ENCODE measurements at regions not wholly inside any gene's neighbourhood (a gene's known extent, or its start where the extent isn't known, plus 50 kb on each side); places are given as distances from the start of the nearest gene placed in this dataset.
"Not testable (repeated sequence)": the region's sequence is repeated elsewhere in the genome, so short reads cannot be mapped to it uniquely, and the experiment has no call there.

DNA sequence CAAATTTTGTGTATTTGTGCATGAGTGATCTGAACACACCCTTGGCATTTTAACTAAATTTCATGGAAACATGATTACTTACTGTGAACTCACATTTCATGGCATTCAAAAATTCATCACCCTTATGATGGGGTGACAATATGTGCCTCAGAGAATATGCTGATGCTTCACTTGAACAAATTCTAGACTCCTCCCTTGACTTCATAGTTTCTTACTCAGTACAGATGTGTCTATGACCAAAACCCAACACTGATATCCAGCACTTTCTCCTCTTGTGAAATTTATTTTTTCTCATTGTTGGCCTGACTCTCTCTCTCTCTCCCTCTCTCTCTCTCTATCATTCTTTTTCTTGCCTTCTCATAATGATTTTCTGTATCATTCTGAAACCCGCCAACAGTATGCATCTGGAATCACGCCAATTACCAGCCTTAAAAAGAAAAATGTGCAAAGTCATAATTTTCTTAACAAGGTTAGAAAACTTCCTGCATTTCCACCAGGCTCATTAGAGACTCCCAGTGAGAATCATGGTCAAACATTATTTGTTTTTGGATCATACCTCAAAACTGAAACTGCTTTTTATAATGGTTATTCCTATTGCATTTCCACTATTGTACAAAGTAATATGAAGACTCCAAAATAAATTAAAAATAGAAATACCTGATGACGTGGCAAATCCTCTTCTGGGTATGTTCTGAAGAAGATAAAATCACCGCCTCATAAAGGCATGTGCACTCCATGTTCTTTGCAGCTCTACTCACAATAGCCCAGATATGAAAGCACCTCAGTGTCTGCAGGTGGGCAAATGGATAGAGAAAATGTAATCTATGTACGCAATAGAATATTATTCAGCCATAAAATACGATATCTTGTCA is 722.2 kb downstream of the TMEM121 start:
- ATAC-seq, result no peak
- POLR2A ChIA-PET, result no interaction called here
- peaks cover 6% of the 10 kb centered on the region for H3K4me1 Mint-ChIP-seq (ENCODE audit: low read depth)
- H3K4me3 Mint-ChIP-seq, result no peak overlapping the region
- DNase-seq, result no peak
- no peak overlapping the region for H3K27ac Mint-ChIP-seq
- peaks cover 3% of the 10 kb centered on the region for H3K27me3 Mint-ChIP-seq
- intact Hi-C loops (cut with micrococcal nuclease), result no loop called here
- TF ChIP-seq, protein P1, sequence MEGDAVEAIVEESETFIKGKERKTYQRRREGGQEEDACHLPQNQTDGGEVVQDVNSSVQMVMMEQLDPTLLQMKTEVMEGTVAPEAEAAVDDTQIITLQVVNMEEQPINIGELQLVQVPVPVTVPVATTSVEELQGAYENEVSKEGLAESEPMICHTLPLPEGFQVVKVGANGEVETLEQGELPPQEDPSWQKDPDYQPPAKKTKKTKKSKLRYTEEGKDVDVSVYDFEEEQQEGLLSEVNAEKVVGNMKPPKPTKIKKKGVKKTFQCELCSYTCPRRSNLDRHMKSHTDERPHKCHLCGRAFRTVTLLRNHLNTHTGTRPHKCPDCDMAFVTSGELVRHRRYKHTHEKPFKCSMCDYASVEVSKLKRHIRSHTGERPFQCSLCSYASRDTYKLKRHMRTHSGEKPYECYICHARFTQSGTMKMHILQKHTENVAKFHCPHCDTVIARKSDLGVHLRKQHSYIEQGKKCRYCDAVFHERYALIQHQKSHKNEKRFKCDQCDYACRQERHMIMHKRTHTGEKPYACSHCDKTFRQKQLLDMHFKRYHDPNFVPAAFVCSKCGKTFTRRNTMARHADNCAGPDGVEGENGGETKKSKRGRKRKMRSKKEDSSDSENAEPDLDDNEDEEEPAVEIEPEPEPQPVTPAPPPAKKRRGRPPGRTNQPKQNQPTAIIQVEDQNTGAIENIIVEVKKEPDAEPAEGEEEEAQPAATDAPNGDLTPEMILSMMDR (IDR thresholded peaks at IDR 0.05), result no peak
- no peaks in the 10 kb centered on the region for H3K9me3 Mint-ChIP-seq
- no peaks in the 10 kb centered on the region for H3K36me3 Mint-ChIP-seq (ENCODE audit: low read depth)
- CTCF ChIA-PET, result interaction anchor here (1.5 kb wide), 1 partner anchor 8 kb away, joined by 9 read pairs; no protein-coding TSS in a partner anchor

DNA sequence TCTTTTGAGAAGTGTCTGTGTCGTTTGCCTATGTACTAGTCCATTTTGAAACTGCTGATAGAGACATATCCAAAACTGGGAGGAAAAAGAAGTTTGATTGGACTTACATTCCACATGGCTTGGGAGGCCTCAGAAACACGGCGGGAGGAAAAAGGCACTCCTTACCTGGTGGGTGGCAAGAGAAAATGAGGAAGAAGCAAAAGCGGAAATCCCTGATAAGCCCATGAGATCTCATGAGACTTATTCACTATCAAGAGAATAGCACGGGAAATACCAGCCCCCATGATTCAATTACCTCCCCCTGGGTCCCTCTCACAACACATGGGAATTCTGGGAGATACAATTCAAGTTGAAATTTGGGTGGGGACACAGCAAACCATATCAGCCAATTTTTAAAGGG is 727.6 kb downstream of the TMEM121 start:
- H3K9me3 Mint-ChIP-seq; H3K4me1 Mint-ChIP-seq (ENCODE audit: low read depth); intact Hi-C loops (cut with micrococcal nuclease); ATAC-seq; POLR2A ChIA-PET; H3K27me3 Mint-ChIP-seq; H3K4me3 Mint-ChIP-seq; H3K27ac Mint-ChIP-seq; DNase-seq; H3K36me3 Mint-ChIP-seq (ENCODE audit: low read depth); CTCF ChIA-PET: not testable (repeated sequence)

DNA sequence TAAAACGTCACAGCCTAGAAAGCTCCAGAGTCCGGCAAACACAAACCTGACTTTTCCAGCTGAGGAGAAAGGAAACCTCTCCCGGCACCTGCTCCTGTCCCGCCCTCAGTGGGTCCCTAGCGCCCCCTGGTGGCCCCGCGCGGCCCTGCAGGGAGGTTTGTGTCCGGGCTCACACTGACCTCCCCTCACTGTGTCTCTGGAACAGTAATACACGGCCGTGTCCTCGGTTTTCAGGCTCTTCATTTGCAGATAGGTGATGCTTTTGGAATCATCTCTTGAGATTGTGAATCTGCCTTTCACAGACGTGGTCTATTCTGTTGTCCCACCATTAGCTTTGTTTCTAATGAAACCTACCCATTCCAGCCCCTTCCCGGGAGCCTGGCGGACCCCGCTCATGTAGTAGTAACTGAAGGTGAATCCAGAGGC is 731.2 kb downstream of the TMEM121 start:
- intact Hi-C loops (cut with micrococcal nuclease); POLR2A ChIA-PET; H3K4me3 Mint-ChIP-seq; H3K4me1 Mint-ChIP-seq (ENCODE audit: low read depth); H3K36me3 Mint-ChIP-seq (ENCODE audit: low read depth); H3K27ac Mint-ChIP-seq; ATAC-seq; H3K27me3 Mint-ChIP-seq; H3K9me3 Mint-ChIP-seq: not testable (repeated sequence)
- peak; percentile 69 for DNase-seq
- CTCF ChIA-PET, result interaction anchor here (0.6 to 2.7 kb wide), 20 partner anchors 9 to 244 kb away, joined by 3 to 16 read pairs (median 5); no protein-coding TSS in a partner anchor
- TF ChIP-seq, protein P1 (IDR thresholded peaks at IDR 0.05), result peak; percentile 71

DNA sequence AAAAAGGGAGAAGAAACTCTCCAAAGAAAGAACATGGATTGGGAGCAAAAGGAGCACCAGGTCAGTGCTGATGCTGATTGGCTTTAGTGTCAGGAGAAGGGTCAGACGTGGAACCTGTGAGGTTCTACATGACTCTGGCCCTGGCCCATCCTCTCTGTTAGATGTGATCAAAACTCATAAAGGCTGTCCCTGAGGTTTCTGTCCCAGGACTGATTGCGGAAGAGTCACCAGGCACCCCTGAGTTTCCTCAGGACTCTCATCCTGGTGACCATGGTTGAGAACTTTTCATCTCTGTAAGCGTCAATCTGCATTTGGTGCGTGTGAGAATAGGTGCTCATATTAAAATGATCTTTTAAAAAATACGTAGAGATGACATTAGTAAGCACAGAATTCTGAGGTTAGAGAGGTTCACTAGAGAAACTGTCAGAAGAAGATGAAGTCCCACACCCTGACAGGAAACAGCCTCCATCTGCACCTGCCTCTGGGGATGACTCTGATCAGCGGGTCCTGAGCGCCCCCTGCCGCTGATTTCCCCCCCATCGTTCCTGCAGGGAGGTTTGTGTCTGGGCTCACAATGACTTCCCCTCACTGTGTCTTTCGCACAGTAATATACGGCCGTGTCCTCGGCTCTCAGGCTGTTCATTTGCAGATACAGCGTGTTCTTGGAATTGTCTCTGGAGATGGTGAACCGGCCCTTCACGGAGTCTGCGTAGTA is 741.8 kb downstream of the TMEM121 start:
- CTCF ChIA-PET, result interaction anchor here (0.6 to 2.5 kb wide), 5 partner anchors 11 to 59 kb away, joined by 3 to 14 read pairs (median 4); no protein-coding TSS in a partner anchor
- ATAC-seq (peak; percentile 66), DNase-seq (peak; percentile 85)
- Mint-ChIP-seq H3K27ac (no peak overlapping the region), H3K4me1 (ENCODE audit: low read depth) (peaks cover 3% of the 10 kb centered on the region), H3K27me3 (no peaks in the 10 kb centered on the region), H3K36me3 (ENCODE audit: low read depth) (no peaks in the 10 kb centered on the region), H3K9me3 (no peaks in the 10 kb centered on the region), H3K4me3 (no peak overlapping the region)
- TF ChIP-seq, protein P1 (IDR thresholded peaks at IDR 0.05), result no peak
- intact Hi-C loops (cut with micrococcal nuclease), result no loop called here
- POLR2A ChIA-PET, result no interaction called here

DNA sequence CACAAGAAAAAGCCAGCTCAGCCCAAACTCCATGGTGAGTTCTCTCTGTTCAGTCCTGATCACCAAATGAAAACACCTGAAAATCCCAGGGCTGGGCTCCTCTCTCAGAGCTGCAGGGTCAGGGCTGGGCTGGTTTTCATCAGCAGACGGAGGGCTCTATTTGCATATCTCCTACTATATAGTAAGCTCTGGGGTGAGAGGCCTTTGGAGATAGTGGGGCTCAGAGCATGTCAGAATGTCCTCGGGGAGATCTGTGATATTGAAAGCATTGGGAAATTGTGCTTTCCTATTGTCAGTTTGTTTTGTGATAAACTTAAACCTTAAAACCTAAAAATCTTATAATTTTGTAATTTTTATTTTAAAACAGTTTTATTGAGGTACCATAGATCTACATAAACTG is 742.6 kb downstream of the TMEM121 start:
- Mint-ChIP-seq H3K27ac (no peak overlapping the region), H3K9me3 (no peaks in the 10 kb centered on the region), H3K36me3 (ENCODE audit: low read depth) (no peaks in the 10 kb centered on the region), H3K4me3 (no peak overlapping the region), H3K27me3 (no peaks in the 10 kb centered on the region), H3K4me1 (ENCODE audit: low read depth) (peaks cover 3% of the 10 kb centered on the region)
- ATAC-seq (no peak), DNase-seq (no peak)
- ChIA-PET CTCF (interaction anchor here (0.6 to 1.9 kb wide), 4 partner anchors 12 to 58 kb away, joined by 3 to 5 read pairs (median 4); no protein-coding TSS in a partner anchor), POLR2A (no interaction called here)
- intact Hi-C loops (cut with micrococcal nuclease), result no loop called here
- TF ChIP-seq, protein P1 (IDR thresholded peaks at IDR 0.05), result no peak
